AG20443 (cell line): ENCODE measurements at regions not wholly inside any gene's neighbourhood (a gene's known extent, or its start where the extent isn't known, plus 50 kb on each side); places are given as distances from the start of the nearest gene placed in this dataset.

Experiments used
- DNase-seq: peaks from one replicate; pipeline ENCODE4 v3.0.0; 2012; ENCODE audit warnings: low spot score, mixed read lengths

- no peak for DNase-seq
Measured at GRCh38 chr6:25038300-25038699, 102.5 kb upstream of the RIPOR2 start.

GRCh38 chr6:25038999-25039398, 103.2 kb upstream of the RIPOR2 start:
- DNase-seq: no peak

GRCh38 chr6:25041485-25042035, 105.8 kb upstream of the RIPOR2 start:
- no peak for DNase-seq

- no peak for DNase-seq
Measured at GRCh38 chr6:25042036-25042521, 106.3 kb upstream of the RIPOR2 start.

- DNase-seq: no peak
Measured at GRCh38 chr6:25042536-25042935, 106.8 kb upstream of the RIPOR2 start.

- DNase-seq: no peak
Measured at GRCh38 chr6:25042984-25043725, 107.4 kb upstream of the RIPOR2 start.

- DNase-seq: no peak
Measured at GRCh38 chr6:25043892-25044291, 108.1 kb upstream of the RIPOR2 start.

GRCh38 chr6:25046942-25047341, 111.2 kb upstream of the RIPOR2 start:
- no peak for DNase-seq

GRCh38 chr6:25050356-25050755, 114.6 kb upstream of the RIPOR2 start:
- no peak for DNase-seq

- no peak for DNase-seq
Measured at GRCh38 chr6:25051083-25051482, 115.3 kb upstream of the RIPOR2 start.

GRCh38 chr6:25052181-25052580, 116.4 kb upstream of the RIPOR2 start:
- no peak for DNase-seq

- DNase-seq: peak; percentile 66
Measured at GRCh38 chr6:25053875-25054371, 118.2 kb upstream of the RIPOR2 start.

GRCh38 chr6:25054469-25054868, 118.7 kb upstream of the RIPOR2 start:
- DNase-seq: peak; percentile 68

- no peak for DNase-seq
Measured at GRCh38 chr6:25056130-25056529, 120.4 kb upstream of the RIPOR2 start.

GRCh38 chr6:25057111-25057905, 121.5 kb upstream of the RIPOR2 start:
- DNase-seq: no peak

- DNase-seq: no peak
Measured at GRCh38 chr6:25058441-25058840, 122.7 kb upstream of the RIPOR2 start.

GRCh38 chr6:25058941-25059340, 123.2 kb upstream of the RIPOR2 start:
- no peak for DNase-seq

- DNase-seq: no peak
Measured at GRCh38 chr6:25060522-25060921, 124.8 kb upstream of the RIPOR2 start.

- peak; percentile 67 for DNase-seq
Measured at GRCh38 chr6:25061289-25061936, 125.7 kb upstream of the RIPOR2 start.

GRCh38 chr6:25062070-25062811, 126.5 kb upstream of the RIPOR2 start:
- DNase-seq: no peak

- no peak for DNase-seq
Measured at GRCh38 chr6:25064006-25064405, 128.2 kb upstream of the RIPOR2 start.

- DNase-seq: no peak
Measured at GRCh38 chr6:25065666-25066065, 129.9 kb upstream of the RIPOR2 start.
